A204.1 (cell line): ENCODE measurements at regions not wholly inside any gene's neighbourhood (a gene's known extent, or its start where the extent isn't known, plus 50 kb on each side); places are given as distances from the start of the nearest gene placed in this dataset.
"Not testable (repeated sequence)": the region's sequence is repeated elsewhere in the genome, so short reads cannot be mapped to it uniquely, and the experiment has no call there.

Experiments
- FAIRE-seq: peaks from 2 replicates; lab custom pipeline; 2012; peaks lifted over from hg19 to GRCh38; lab: Jason Lieb, UNC

GRCh38 chr10:109650228-109650627 is 273.1 kb downstream of the XPNPEP1 start:
- FAIRE-seq = no peak

- FAIRE-seq = no peak
Observed at GRCh38 chr10:109647627-109648026, 275.7 kb downstream of the XPNPEP1 start.

GRCh38 chr10:109633846-109634245 is 289.5 kb downstream of the XPNPEP1 start:
- FAIRE-seq = no peak

GRCh38 chr10:109633017-109633416 is 290.3 kb downstream of the XPNPEP1 start:
- not testable (repeated sequence) for FAIRE-seq

- FAIRE-seq = no peak
Observed at GRCh38 chr10:109624939-109625338, 298.4 kb downstream of the XPNPEP1 start.

GRCh38 chr10:109622566-109622965 is 300.7 kb downstream of the XPNPEP1 start:
- FAIRE-seq = no peak

GRCh38 chr10:109620396-109620795 is 302.9 kb downstream of the XPNPEP1 start:
- FAIRE-seq = no peak

- FAIRE-seq = no peak
Observed at GRCh38 chr10:109619914-109620313, 303.4 kb downstream of the XPNPEP1 start.

GRCh38 chr10:109618748-109619147 is 304.6 kb downstream of the XPNPEP1 start:
- no peak for FAIRE-seq

- no peak for FAIRE-seq
Observed at GRCh38 chr10:109618301-109618700, 305.0 kb downstream of the XPNPEP1 start.

- FAIRE-seq = no peak
Observed at GRCh38 chr10:109616359-109616980, 306.8 kb downstream of the XPNPEP1 start.

- not testable (repeated sequence) for FAIRE-seq
Observed at GRCh38 chr10:109595356-109595755, 328.0 kb downstream of the XPNPEP1 start.

- FAIRE-seq = no peak
Observed at GRCh38 chr10:109593682-109594081, 329.6 kb downstream of the XPNPEP1 start.

- no peak for FAIRE-seq
Observed at GRCh38 chr10:109592391-109592790, 330.9 kb downstream of the XPNPEP1 start.

GRCh38 chr10:109591601-109592000 is 331.7 kb downstream of the XPNPEP1 start:
- FAIRE-seq = no peak

GRCh38 chr10:109588259-109588658 is 335.1 kb downstream of the XPNPEP1 start:
- no peak for FAIRE-seq

GRCh38 chr10:109587366-109587765 is 335.9 kb downstream of the XPNPEP1 start:
- FAIRE-seq = no peak

GRCh38 chr10:109556399-109556798 is 366.9 kb downstream of the XPNPEP1 start:
- no peak for FAIRE-seq

GRCh38 chr10:109542050-109542603 is 381.2 kb downstream of the XPNPEP1 start:
- not testable (repeated sequence) for FAIRE-seq

- no peak for FAIRE-seq
Observed at GRCh38 chr10:109534193-109534592, 389.1 kb downstream of the XPNPEP1 start.

GRCh38 chr10:109529258-109529657 is 394.1 kb downstream of the XPNPEP1 start:
- no peak for FAIRE-seq

GRCh38 chr10:109517748-109518147 is 405.6 kb downstream of the XPNPEP1 start:
- FAIRE-seq = no peak

- FAIRE-seq = no peak
Observed at GRCh38 chr10:109504401-109504800, 418.9 kb downstream of the XPNPEP1 start.

- no peak for FAIRE-seq
Observed at GRCh38 chr10:109487691-109488090, 435.6 kb downstream of the XPNPEP1 start.
